ENCODE measurements at regions not wholly inside any gene's neighbourhood (a gene's known extent, or its start where the extent isn't known, plus 50 kb on each side); places are given as distances from the start of the nearest gene placed in this dataset.

- Histone ChIP-seq H3K36me3 (ENCODE audit: low read depth) (no peaks in the 10 kb centered on the region), H3K4me1 (ENCODE audit: insufficient read depth, poor library complexity, severe bottlenecking) (peaks cover 21% of the 10 kb centered on the region), H3K27me3 (ENCODE audit: insufficient read depth, poor library complexity, severe bottlenecking) (no peaks in the 10 kb centered on the region), H3K27ac (ENCODE audit: poor library complexity, severe bottlenecking) (peak overlapping the region; percentile 19), H3K4me3 (ENCODE audit: severe bottlenecking) (no peak overlapping the region), H3K9me3 (ENCODE audit: severe bottlenecking) (no peaks in the 10 kb centered on the region)
- no peak for TF ChIP-seq CTCF (IDR thresholded peaks at IDR 0.05; ENCODE audit: poor library complexity, severe bottlenecking)
- ATAC-seq (ENCODE audit: low read depth), result peak; percentile 91
- no peak for DNase-seq (ENCODE audit: low spot score)
Measured at GRCh38 chr12:89064780-89065179, 287.5 kb downstream of the DUSP6 start.

- peaks cover 21% of the 10 kb centered on the region for H3K4me1 ChIP-seq (ENCODE audit: insufficient read depth, poor library complexity, severe bottlenecking)
- no peak overlapping the region for H3K4me3 ChIP-seq (ENCODE audit: severe bottlenecking)
- DNase-seq (ENCODE audit: low spot score), result no peak
- no peaks in the 10 kb centered on the region for H3K9me3 ChIP-seq (ENCODE audit: severe bottlenecking)
- ATAC-seq (ENCODE audit: low read depth), result no peak
- no peak for TF ChIP-seq CTCF (IDR thresholded peaks at IDR 0.05; ENCODE audit: poor library complexity, severe bottlenecking)
- H3K27me3 ChIP-seq (ENCODE audit: insufficient read depth, poor library complexity, severe bottlenecking), result no peaks in the 10 kb centered on the region
- peak overlapping the region; percentile 19 for H3K27ac ChIP-seq (ENCODE audit: poor library complexity, severe bottlenecking)
- H3K36me3 ChIP-seq (ENCODE audit: low read depth), result no peaks in the 10 kb centered on the region
Measured at GRCh38 chr12:89064151-89064550, 288.1 kb downstream of the DUSP6 start.

GRCh38 chr12:89062996-89063395 is 289.3 kb downstream of the DUSP6 start:
- no peaks in the 10 kb centered on the region for H3K27me3 ChIP-seq (ENCODE audit: insufficient read depth, poor library complexity, severe bottlenecking)
- TF ChIP-seq CTCF (IDR thresholded peaks at IDR 0.05; ENCODE audit: poor library complexity, severe bottlenecking), result no peak
- no peak overlapping the region for H3K27ac ChIP-seq (ENCODE audit: poor library complexity, severe bottlenecking)
- ATAC-seq (ENCODE audit: low read depth) (no peak), DNase-seq (ENCODE audit: low spot score) (no peak)
- no peak overlapping the region for H3K4me3 ChIP-seq (ENCODE audit: severe bottlenecking)
- no peaks in the 10 kb centered on the region for H3K9me3 ChIP-seq (ENCODE audit: severe bottlenecking)
- no peaks in the 10 kb centered on the region for H3K36me3 ChIP-seq (ENCODE audit: low read depth)
- H3K4me1 ChIP-seq (ENCODE audit: insufficient read depth, poor library complexity, severe bottlenecking), result peaks cover 21% of the 10 kb centered on the region

GRCh38 chr12:89059721-89060541 is 292.4 kb downstream of the DUSP6 start:
- DNase-seq (ENCODE audit: low spot score) (no peak), ATAC-seq (ENCODE audit: low read depth) (no peak)
- Histone ChIP-seq H3K4me1 (ENCODE audit: insufficient read depth, poor library complexity, severe bottlenecking) (peaks cover 8% of the 10 kb centered on the region), H3K4me3 (ENCODE audit: severe bottlenecking) (no peak overlapping the region), H3K9me3 (ENCODE audit: severe bottlenecking) (no peaks in the 10 kb centered on the region), H3K36me3 (ENCODE audit: low read depth) (no peaks in the 10 kb centered on the region), H3K27me3 (ENCODE audit: insufficient read depth, poor library complexity, severe bottlenecking) (no peaks in the 10 kb centered on the region), H3K27ac (ENCODE audit: poor library complexity, severe bottlenecking) (no peak overlapping the region)
- no peak for TF ChIP-seq CTCF (IDR thresholded peaks at IDR 0.05; ENCODE audit: poor library complexity, severe bottlenecking)

- Histone ChIP-seq H3K4me1 (ENCODE audit: insufficient read depth, poor library complexity, severe bottlenecking) (no peaks in the 10 kb centered on the region), H3K9me3 (ENCODE audit: severe bottlenecking) (no peaks in the 10 kb centered on the region), H3K27ac (ENCODE audit: poor library complexity, severe bottlenecking) (no peak overlapping the region), H3K36me3 (ENCODE audit: low read depth) (no peaks in the 10 kb centered on the region), H3K27me3 (ENCODE audit: insufficient read depth, poor library complexity, severe bottlenecking) (no peaks in the 10 kb centered on the region), H3K4me3 (ENCODE audit: severe bottlenecking) (no peak overlapping the region)
- DNase-seq (ENCODE audit: low spot score) (no peak), ATAC-seq (ENCODE audit: low read depth) (no peak)
- no peak for TF ChIP-seq CTCF (IDR thresholded peaks at IDR 0.05; ENCODE audit: poor library complexity, severe bottlenecking)
Measured at GRCh38 chr12:89059056-89059455, 293.2 kb downstream of the DUSP6 start.
